Gastroesophageal sphincter (tissue), 4 donors: ENCODE measurements at regions not wholly inside any gene's neighbourhood (a gene's known extent, or its start where the extent isn't known, plus 50 kb on each side); places are given as distances from the start of the nearest gene placed in this dataset.
"Not testable (repeated sequence)": the region's sequence is repeated elsewhere in the genome, so short reads cannot be mapped to it uniquely, and the experiment has no call there.

ENCODE experiments used
- ATAC-seq: fragments of 150-250 bp; one replicate; pipeline ENCODE4 v1.9.1; 2016; ENCODE audit warnings: mild to moderate bottlenecking, moderate library complexity
- H3K27ac ChIP-seq, 4 donors: fragments of 200-600 bp; sonication (generic) in 3 of 4; 1 replicate in 3 of 4; 2 replicates in 1 of 4; pipeline ENCODE4 v1.5.1; 2016 to 2019
- H3K27me3 ChIP-seq: fragments of 200-600 bp; sonication (generic); one replicate; pipeline ENCODE4 v1.5.1; 2019
- H3K36me3 ChIP-seq, 2 donors: fragments of 200-600 bp; sonication (generic); one replicate each; pipeline ENCODE4 v1.5.1; 2019; ENCODE audit warnings: control low read depth in 1 of 2
- H3K4me1 ChIP-seq, 3 donors: fragments of 200-600 bp; sonication (generic); 1 replicate in 2 of 3; 2 replicates in 1 of 3; pipeline ENCODE4 v1.5.1; 2016 to 2019; ENCODE audit warnings: control low read depth in 2 of 3
- H3K4me3 ChIP-seq, 2 donors: fragments of 200-600 bp; sonication (generic); one replicate each; pipeline ENCODE4 v1.5.1; 2019; ENCODE audit warnings: mild to moderate bottlenecking in 1 of 2, moderate library complexity in 1 of 2
- H3K9me3 ChIP-seq, 3 donors: fragments of 200-600 bp; sonication (generic); one replicate each; pipeline ENCODE4 v1.5.1; 2017 to 2019; ENCODE audit warnings: control low read depth in 2 of 3
- CTCF ChIP-seq, 4 experiments: fragments of 200-600 bp in 2 of 4; fragments of 450-650 bp in 2 of 4; sonication (generic) in 1 of 4; IDR thresholded peaks; one replicate each; pipeline ENCODE4 v1.5.1; 2017 to 2019; ENCODE audit warnings: antibody characterized with exemption in 4 of 4, mild to moderate bottlenecking in 2 of 4, moderate library complexity in 2 of 4
- EP300 ChIP-seq: sonication (generic); formaldehyde crosslinking; IDR thresholded peaks from one replicate; pipeline ENCODE4 v1.6.1; 2017; ENCODE audit warnings: antibody characterized with exemption, mild to moderate bottlenecking
- POLR2A ChIP-seq, 2 donors: fragments of 450-650 bp; IDR thresholded peaks; one replicate each; pipeline ENCODE4 v1.6.1; 2017; ENCODE audit warnings: antibody characterized with exemption in 2 of 2, mild to moderate bottlenecking in 2 of 2, moderate library complexity in 1 of 2
- POLR2AphosphoS5 ChIP-seq: sonication (generic); formaldehyde crosslinking; IDR thresholded peaks from one replicate; pipeline ENCODE4 v1.6.1; 2017; ENCODE audit warnings: antibody characterized with exemption
- WGBS, 2 donors: methylation state at CpG; one replicate each; pipeline ENCODE4 v1.1.5; 2018; ENCODE audit warnings: low coverage in 1 of 2; 5-methylcytosine and 5-hydroxymethylcytosine counted together

- WGBS, 2 donors: 87 to 100% methylated on average over 1 to 3 of the region's 3 CpGs
- no peak for TF ChIP-seq POLR2AphosphoS5
- TF ChIP-seq POLR2A (IDR thresholded peaks at IDR 0.05): no peak
- no peak for TF ChIP-seq EP300
- no peak for TF ChIP-seq CTCF (IDR thresholded peaks at IDR 0.05)
These were observed 233.4 kb downstream of the CD109 start for GRCh38 chr6:73929405-73929804.

GRCh38 chr6:73927421-73927820 lies 231.4 kb downstream of the CD109 start:
- peaks cover 0 to 28% (median 0%) of the 10 kb centered on the region in 3 donors for H3K9me3 ChIP-seq
- no peak for TF ChIP-seq POLR2AphosphoS5
- TF ChIP-seq CTCF (IDR thresholded peaks at IDR 0.05): no peak
- no peak for TF ChIP-seq POLR2A (IDR thresholded peaks at IDR 0.05)
- TF ChIP-seq EP300: no peak
- no peak overlapping the region for H3K27ac ChIP-seq
- no peaks in the 10 kb centered on the region for H3K27me3 ChIP-seq
- H3K4me3 ChIP-seq: no peak overlapping the region
- ATAC-seq: no peak
- H3K36me3 ChIP-seq: no peaks in the 10 kb centered on the region
- H3K4me1 ChIP-seq: no peaks in the 10 kb centered on the region

More at GRCh38 chr6:73929405-73929804, 233.4 kb downstream of the CD109 start:
- peaks cover 0 to 28% (median 0%) of the 10 kb centered on the region in 3 donors for H3K9me3 ChIP-seq
- no peaks in the 10 kb centered on the region for H3K4me1 ChIP-seq
- no peaks in the 10 kb centered on the region for H3K27me3 ChIP-seq
- no peak overlapping the region for H3K27ac ChIP-seq
- no peaks in the 10 kb centered on the region for H3K36me3 ChIP-seq
- ATAC-seq: no peak
- no peak overlapping the region for H3K4me3 ChIP-seq

- not testable (repeated sequence) for H3K27me3 ChIP-seq, ATAC-seq, H3K4me3 ChIP-seq, H3K36me3 ChIP-seq, H3K27ac ChIP-seq, H3K4me1 ChIP-seq
- 87 to 92% methylated on average over 4 to 5 of the region's 17 CpGs for WGBS, 2 donors
- H3K9me3 ChIP-seq: peaks cover 0 to 28% (median 0%) of the 10 kb centered on the region in 3 donors
These were observed 229.7 kb downstream of the CD109 start for GRCh38 chr6:73925703-73926102.

- Histone ChIP-seq H3K27me3 (no peaks in the 10 kb centered on the region), H3K36me3 (no peaks in the 10 kb centered on the region), H3K9me3 (peaks cover 0 to 23% (median 0%) of the 10 kb centered on the region in 3 donors), H3K4me3 (no peak overlapping the region), H3K27ac (no peak overlapping the region), H3K4me1 (no peaks in the 10 kb centered on the region)
- 0 to 38% methylated on average over 1 of the region's 1 CpG for WGBS, 2 donors
- ATAC-seq: peak; percentile 97
- no peak for TF ChIP-seq EP300
- peak; percentile 12 for TF ChIP-seq POLR2AphosphoS5
- peak in 1 of 4 experiments; percentile 16 for TF ChIP-seq CTCF (IDR thresholded peaks at IDR 0.05)
- TF ChIP-seq POLR2A (IDR thresholded peaks at IDR 0.05): no peak
These were observed 228.0 kb downstream of the CD109 start for GRCh38 chr6:73923905-73924485.

- Histone ChIP-seq H3K27ac (no peak overlapping the region), H3K4me3 (no peak overlapping the region), H3K4me1 (no peaks in the 10 kb centered on the region), H3K27me3 (no peaks in the 10 kb centered on the region), H3K9me3 (peaks cover 0 to 23% (median 0%) of the 10 kb centered on the region in 3 donors), H3K36me3 (no peaks in the 10 kb centered on the region)
- 100% methylated on average over 1 of the region's 14 CpGs; no CpG with 5 or more reads in 1 of the 2 donors for WGBS, 2 donors
- ATAC-seq: no peak
- TF ChIP-seq POLR2AphosphoS5 (no peak), POLR2A (IDR thresholded peaks at IDR 0.05) (no peak), EP300 (no peak), CTCF (IDR thresholded peaks at IDR 0.05) (no peak)
These were observed 207.2 kb downstream of the CD109 start for GRCh38 chr6:73903155-73903554.
